ENCODE measurements at regions not wholly inside any gene's neighbourhood (a gene's known extent, or its start where the extent isn't known, plus 50 kb on each side); places are given as distances from the start of the nearest gene placed in this dataset.

- no peaks in the 10 kb centered on the region for H3K9me3 ChIP-seq (ENCODE audit: insufficient read depth, low read depth)
- H3K9me2 ChIP-seq (ENCODE audit: insufficient read depth): 0 out of 2 replicates have a peak, but pooled peaks cover 4% of the 10 kb centered on the region
- no peak overlapping the region for H3K4me2 ChIP-seq
- H4K20me1 ChIP-seq (ENCODE audit: insufficient read depth): no peaks in the 10 kb centered on the region
- H3F3A ChIP-seq (ENCODE audit: insufficient read depth, low read depth): no peaks in the 10 kb centered on the region
- no peaks in the 10 kb centered on the region for H3K79me2 ChIP-seq (ENCODE audit: low read depth)
- H3K27me3 ChIP-seq (ENCODE audit: insufficient read depth, low read depth): no peaks in the 10 kb centered on the region
- H3K4me1 ChIP-seq (replicated peaks; ENCODE audit: insufficient read depth): no peaks in the 10 kb centered on the region
- CTCF ChIA-PET: no interaction called here
- POLR2A ChIA-PET (ENCODE audit: unreplicated experiment): no interaction called here
- no peak for DNase-seq
- H3K4me3 ChIP-seq: no peak overlapping the region
- H3K27ac ChIP-seq: no peak overlapping the region
- no TSS peak for BruUV-seq (replicated peaks)
- H3K36me3 ChIP-seq (ENCODE audit: low read depth): no peaks in the 10 kb centered on the region
- TF ChIP-seq EZH2 (IDR thresholded peaks at IDR 0.05; ENCODE audit: low read depth): no peak
- TF ChIP-seq CTCF (conservative IDR thresholded peaks at IDR 0.05): no peak
- intact Hi-C loops (cut with micrococcal nuclease; ENCODE audit: unreplicated experiment): no loop called here
- H2AFZ ChIP-seq: no peak overlapping the region
Observed at GRCh38 chr11:96760815-96761214, 371.0 kb downstream of the JRKL start.

GRCh38 chr11:96761451-96761850 is 371.6 kb downstream of the JRKL start:
- intact Hi-C loops (cut with micrococcal nuclease; ENCODE audit: unreplicated experiment): no loop called here
- H3K36me3 ChIP-seq (ENCODE audit: low read depth): no peaks in the 10 kb centered on the region
- no peaks in the 10 kb centered on the region for H3K9me3 ChIP-seq (ENCODE audit: insufficient read depth, low read depth)
- H2AFZ ChIP-seq: no peak overlapping the region
- DNase-seq: no peak
- TF ChIP-seq CTCF (conservative IDR thresholded peaks at IDR 0.05) (no peak), EZH2 (IDR thresholded peaks at IDR 0.05; ENCODE audit: low read depth) (no peak)
- H3F3A ChIP-seq (ENCODE audit: insufficient read depth, low read depth): no peaks in the 10 kb centered on the region
- BruUV-seq (replicated peaks): no TSS peak
- H3K4me1 ChIP-seq (replicated peaks; ENCODE audit: insufficient read depth): no peaks in the 10 kb centered on the region
- POLR2A ChIA-PET (ENCODE audit: unreplicated experiment): no interaction called here
- 0 out of 2 replicates have a peak, but pooled peaks cover 4% of the 10 kb centered on the region for H3K9me2 ChIP-seq (ENCODE audit: insufficient read depth)
- CTCF ChIA-PET: no interaction called here
- H3K27ac ChIP-seq: no peak overlapping the region
- H3K27me3 ChIP-seq (ENCODE audit: insufficient read depth, low read depth): no peaks in the 10 kb centered on the region
- no peak overlapping the region for H3K4me3 ChIP-seq
- no peak overlapping the region for H3K4me2 ChIP-seq
- H3K79me2 ChIP-seq (ENCODE audit: low read depth): no peaks in the 10 kb centered on the region
- no peaks in the 10 kb centered on the region for H4K20me1 ChIP-seq (ENCODE audit: insufficient read depth)

GRCh38 chr11:96763244-96763643 is 373.4 kb downstream of the JRKL start:
- ChIA-PET CTCF (no interaction called here), POLR2A (ENCODE audit: unreplicated experiment) (no interaction called here)
- Histone ChIP-seq H3K9me2 (ENCODE audit: insufficient read depth) (no peaks in the 10 kb centered on the region), H2AFZ (no peak overlapping the region), H3K4me2 (no peak overlapping the region), H3K27ac (no peak overlapping the region), H3K79me2 (ENCODE audit: low read depth) (no peaks in the 10 kb centered on the region), H3K36me3 (ENCODE audit: low read depth) (no peaks in the 10 kb centered on the region), H3K4me3 (no peak overlapping the region), H3K27me3 (ENCODE audit: insufficient read depth, low read depth) (no peaks in the 10 kb centered on the region), H4K20me1 (ENCODE audit: insufficient read depth) (no peaks in the 10 kb centered on the region), H3K4me1 (replicated peaks; ENCODE audit: insufficient read depth) (no peaks in the 10 kb centered on the region), H3F3A (ENCODE audit: insufficient read depth, low read depth) (no peaks in the 10 kb centered on the region), H3K9me3 (ENCODE audit: insufficient read depth, low read depth) (no peaks in the 10 kb centered on the region)
- intact Hi-C loops (cut with micrococcal nuclease; ENCODE audit: unreplicated experiment): no loop called here
- DNase-seq: no peak
- BruUV-seq (replicated peaks): no TSS peak
- TF ChIP-seq CTCF (conservative IDR thresholded peaks at IDR 0.05): no peak
- no peak for TF ChIP-seq EZH2 (IDR thresholded peaks at IDR 0.05; ENCODE audit: low read depth)

Measured in PC-9 (cell line).